ENCODE measurements at regions not wholly inside any gene's neighbourhood (a gene's known extent, or its start where the extent isn't known, plus 50 kb on each side); places are given as distances from the start of the nearest gene placed in this dataset.

DNA sequence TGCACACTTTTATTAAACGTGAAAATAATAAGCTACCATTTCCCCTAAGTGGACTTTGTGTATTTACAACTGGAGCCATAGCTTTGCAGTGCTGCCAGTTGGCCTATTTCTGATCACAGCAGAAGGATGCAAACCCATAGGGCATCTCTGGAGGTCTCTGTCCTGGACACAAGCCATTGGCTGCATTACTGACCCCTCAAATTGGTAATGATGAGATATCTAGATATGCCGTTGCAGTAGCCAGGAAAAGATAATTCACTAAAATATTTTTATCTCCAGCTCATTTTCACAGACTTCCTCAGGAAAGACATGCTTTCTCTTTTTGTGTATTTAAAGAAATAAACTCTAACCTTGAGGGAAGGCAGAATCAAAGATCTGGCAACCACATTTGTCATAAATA is 182.5 kb downstream of the TDRD15 start:
- TF ChIP-seq, protein P1, sequence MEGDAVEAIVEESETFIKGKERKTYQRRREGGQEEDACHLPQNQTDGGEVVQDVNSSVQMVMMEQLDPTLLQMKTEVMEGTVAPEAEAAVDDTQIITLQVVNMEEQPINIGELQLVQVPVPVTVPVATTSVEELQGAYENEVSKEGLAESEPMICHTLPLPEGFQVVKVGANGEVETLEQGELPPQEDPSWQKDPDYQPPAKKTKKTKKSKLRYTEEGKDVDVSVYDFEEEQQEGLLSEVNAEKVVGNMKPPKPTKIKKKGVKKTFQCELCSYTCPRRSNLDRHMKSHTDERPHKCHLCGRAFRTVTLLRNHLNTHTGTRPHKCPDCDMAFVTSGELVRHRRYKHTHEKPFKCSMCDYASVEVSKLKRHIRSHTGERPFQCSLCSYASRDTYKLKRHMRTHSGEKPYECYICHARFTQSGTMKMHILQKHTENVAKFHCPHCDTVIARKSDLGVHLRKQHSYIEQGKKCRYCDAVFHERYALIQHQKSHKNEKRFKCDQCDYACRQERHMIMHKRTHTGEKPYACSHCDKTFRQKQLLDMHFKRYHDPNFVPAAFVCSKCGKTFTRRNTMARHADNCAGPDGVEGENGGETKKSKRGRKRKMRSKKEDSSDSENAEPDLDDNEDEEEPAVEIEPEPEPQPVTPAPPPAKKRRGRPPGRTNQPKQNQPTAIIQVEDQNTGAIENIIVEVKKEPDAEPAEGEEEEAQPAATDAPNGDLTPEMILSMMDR (IDR thresholded peaks at IDR 0.05; ENCODE audit: low read depth, low read length), result no peak
- no peak for DNase-seq (ENCODE audit: extremely low read depth, low read depth)

GRCh38 chr2:21307037-21307436 is 183.3 kb downstream of the TDRD15 start:
- DNase-seq (ENCODE audit: extremely low read depth, low read depth), result no peak
- TF ChIP-seq, protein P1 (IDR thresholded peaks at IDR 0.05; ENCODE audit: low read depth, low read length), result no peak

DNA sequence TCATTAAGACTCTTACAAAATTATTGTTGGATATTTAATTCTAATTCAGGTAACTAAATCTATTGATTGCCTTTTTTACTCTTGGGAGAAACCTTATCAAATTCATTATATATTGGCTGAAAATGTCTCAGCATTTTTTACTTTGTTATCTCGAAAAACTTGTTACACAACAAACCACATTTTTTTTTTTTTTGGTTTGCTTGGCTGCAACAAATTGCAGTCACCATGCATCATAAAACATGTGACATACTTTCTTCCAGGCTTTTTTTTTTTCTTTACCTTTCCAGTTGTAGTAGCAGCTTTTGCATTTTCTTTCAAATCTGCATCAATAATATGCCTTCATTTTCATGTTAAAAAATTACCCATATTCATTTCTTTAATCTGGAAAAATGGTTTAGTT is 186.7 kb downstream of the TDRD15 start:
- TF ChIP-seq, protein P1 (IDR thresholded peaks at IDR 0.05; ENCODE audit: low read depth, low read length), result no peak
- no peak for DNase-seq (ENCODE audit: extremely low read depth, low read depth)

DNA sequence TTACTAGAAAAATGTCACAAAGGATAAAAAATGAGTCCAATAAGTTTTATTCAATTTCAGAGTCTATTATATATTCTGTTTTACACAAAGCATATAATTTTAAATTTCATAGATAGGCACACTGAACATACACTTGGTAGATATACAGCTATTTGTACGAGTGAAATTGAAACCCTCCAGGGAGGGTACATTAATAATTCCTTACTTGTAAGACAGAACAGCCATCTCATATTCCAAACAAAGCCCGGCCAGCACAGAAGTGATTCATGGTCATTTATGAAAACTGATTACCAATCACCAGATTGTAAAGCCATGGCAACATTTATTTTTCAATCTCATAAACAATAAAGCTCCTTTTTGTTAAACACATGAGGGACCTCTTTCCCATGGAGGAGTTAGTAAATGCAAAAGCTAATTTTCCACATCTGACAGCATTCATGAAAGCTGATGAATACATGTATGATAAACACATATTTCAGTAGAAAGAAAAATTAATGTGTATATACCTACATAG is 190.6 kb downstream of the TDRD15 start:
- TF ChIP-seq, protein P1 (IDR thresholded peaks at IDR 0.05; ENCODE audit: low read depth, low read length), result no peak
- no peak for DNase-seq (ENCODE audit: extremely low read depth, low read depth)

DNA sequence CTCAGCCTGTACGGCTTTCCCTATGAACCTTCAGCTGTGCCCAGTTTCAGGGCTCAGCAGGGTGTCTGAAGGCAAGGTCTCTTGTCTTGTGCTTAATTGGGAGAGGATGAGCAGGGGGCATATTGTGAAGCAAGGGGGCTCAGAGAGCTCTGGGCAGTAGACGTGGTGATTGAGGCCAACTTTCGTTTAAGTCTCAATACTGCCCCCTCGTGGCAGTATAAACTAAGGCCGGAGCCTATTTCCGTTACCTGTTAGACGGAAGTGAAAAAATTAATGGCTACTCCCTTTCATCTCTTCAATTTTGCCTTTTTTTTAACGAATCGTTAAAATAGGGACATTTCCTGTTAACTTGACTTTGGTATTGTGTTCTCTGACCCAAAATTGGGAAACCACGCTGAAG is 193.4 kb downstream of the TDRD15 start:
- TF ChIP-seq, protein P1 (IDR thresholded peaks at IDR 0.05; ENCODE audit: low read depth, low read length), result no peak; the same call in none of the 2 replicates
- no peak for DNase-seq (ENCODE audit: extremely low read depth, low read depth)

DNA sequence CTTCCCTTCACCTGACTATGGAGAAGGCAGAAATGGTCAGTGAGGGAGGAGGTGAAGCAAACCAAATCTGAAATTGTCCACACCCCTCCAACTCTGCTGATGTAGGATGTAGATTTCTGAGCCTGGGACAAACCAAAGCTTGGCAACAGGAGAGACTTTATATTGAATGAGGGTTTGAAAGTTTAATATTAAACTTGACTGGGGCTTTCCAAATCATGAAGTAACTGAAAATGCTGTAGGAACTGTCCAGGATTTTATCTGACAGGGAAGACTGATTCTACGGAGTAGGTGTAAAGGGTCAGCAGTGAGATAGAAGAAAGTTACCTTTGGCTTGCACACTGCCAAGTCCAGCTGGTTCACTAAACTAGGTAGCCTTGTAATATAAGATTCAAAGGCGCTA is 194.5 kb downstream of the TDRD15 start:
- no peak for DNase-seq (ENCODE audit: extremely low read depth, low read depth)
- TF ChIP-seq, protein P1 (IDR thresholded peaks at IDR 0.05; ENCODE audit: low read depth, low read length), result no peak

- TF ChIP-seq, protein P1 (IDR thresholded peaks at IDR 0.05; ENCODE audit: low read depth, low read length), result no peak
Measured at GRCh38 chr2:21326152-21326551, 202.4 kb downstream of the TDRD15 start.

More at GRCh38 chr2:21326152-21326551, 202.4 kb downstream of the TDRD15 start:
- no peak for DNase-seq (ENCODE audit: extremely low read depth, low read depth)
